NCI-H187 (cell line): ENCODE measurements at regions not wholly inside any gene's neighbourhood (a gene's known extent, or its start where the extent isn't known, plus 50 kb on each side); places are given as distances from the start of the nearest gene placed in this dataset.

Experiments
- DNase-seq, 2 experiments: peaks; one replicate each; lab custom pipeline; 2025; lab: John Stamatoyannopoulos, UW

GRCh38 chr1:219669556-219669955, 56.7 kb upstream of the ZC3H11B start:
- no peak for DNase-seq

DNA sequence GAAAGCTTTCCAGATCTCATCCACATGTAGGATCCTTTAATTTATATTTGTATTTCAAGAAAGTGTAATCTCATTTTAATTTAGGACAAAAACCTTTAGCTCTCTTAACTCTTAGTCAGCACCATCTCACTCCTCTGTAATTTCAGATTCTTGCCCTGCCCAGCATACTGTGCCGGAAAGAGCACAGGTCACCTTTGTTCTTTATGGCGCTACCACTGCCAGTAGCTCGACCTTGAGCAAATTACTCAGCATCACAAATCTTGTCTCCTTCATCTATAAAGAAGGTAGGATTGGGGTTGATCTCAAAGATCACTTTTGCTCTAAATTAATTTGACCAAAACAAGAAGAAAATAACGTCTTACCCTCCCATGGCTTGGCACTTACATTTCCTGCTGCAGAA, 56.1 kb upstream of the ZC3H11B start:
- no peak for DNase-seq

GRCh38 chr1:219668446-219668845, 55.5 kb upstream of the ZC3H11B start:
- no peak for DNase-seq

- DNase-seq: no peak
Measured at GRCh38 chr1:219666242-219666641, 53.3 kb upstream of the ZC3H11B start.

DNA sequence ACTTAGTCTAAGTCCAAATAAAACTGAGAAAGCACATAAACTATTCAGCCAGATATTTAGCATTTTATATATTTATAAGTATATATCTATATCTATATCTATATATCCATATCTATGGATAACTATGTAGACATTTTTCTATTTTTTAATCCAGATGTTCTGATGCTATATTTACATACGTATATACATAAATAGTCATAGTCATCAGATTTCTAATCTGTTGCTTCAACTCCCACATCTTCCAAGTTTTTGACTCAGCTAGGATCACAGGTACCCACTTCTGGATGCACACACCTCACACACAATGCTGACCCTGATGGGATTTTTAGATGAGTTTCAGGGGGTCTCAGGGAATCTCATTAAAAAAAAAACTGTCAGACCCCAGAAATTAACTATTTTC, 52.2 kb upstream of the ZC3H11B start:
- DNase-seq: no peak

- DNase-seq: no peak
Measured at GRCh38 chr1:219664310-219665029, 51.6 kb upstream of the ZC3H11B start.
